ENCODE measurements at regions not wholly inside any gene's neighbourhood (a gene's known extent, or its start where the extent isn't known, plus 50 kb on each side); places are given as distances from the start of the nearest gene placed in this dataset.
"Not testable (repeated sequence)": the region's sequence is repeated elsewhere in the genome, so short reads cannot be mapped to it uniquely, and the experiment has no call there.

- H3K4me3 ChIP-seq = no peak overlapping the region
- H3K27ac ChIP-seq = no peak overlapping the region
- intact Hi-C loops (cut with DNase I) = no loop called here
- H3K4me1 ChIP-seq = no peaks in the 10 kb centered on the region
- no peaks in the 10 kb centered on the region for H3K27me3 ChIP-seq
- DNase-seq (no peak), ATAC-seq (no peak)
- H3K9me3 ChIP-seq = no peaks in the 10 kb centered on the region
- WGBS (ENCODE audit: insufficient coverage, low coverage, low lambda C conversion rate, missing lambda C conversion rate) = 71% methylated on average over 5 of the region's 15 CpGs
- TF ChIP-seq POLR2A (IDR thresholded peaks at IDR 0.05) (no peak), CTCF (IDR thresholded peaks at IDR 0.05) (no peak)
- H3K36me3 ChIP-seq = no peaks in the 10 kb centered on the region
Observed at GRCh38 chr5:171542525-171543140, 123.2 kb downstream of the FGF18 start.

GRCh38 chr5:171543148-171543815 is 123.8 kb downstream of the FGF18 start:
- no peak for DNase-seq
- Histone ChIP-seq H3K4me1 (no peaks in the 10 kb centered on the region), H3K27ac (no peak overlapping the region), H3K36me3 (no peaks in the 10 kb centered on the region), H3K4me3 (no peak overlapping the region), H3K9me3 (no peaks in the 10 kb centered on the region), H3K27me3 (no peaks in the 10 kb centered on the region)
- ATAC-seq = no peak
- intact Hi-C loops (cut with DNase I) = no loop called here
- TF ChIP-seq POLR2A (IDR thresholded peaks at IDR 0.05) (no peak), CTCF (IDR thresholded peaks at IDR 0.05) (no peak)
- 73% methylated on average over 10 of the region's 13 CpGs for WGBS (ENCODE audit: insufficient coverage, low coverage, low lambda C conversion rate, missing lambda C conversion rate)

- DNase-seq = no peak
- TF ChIP-seq POLR2A (IDR thresholded peaks at IDR 0.05) (no peak), CTCF (IDR thresholded peaks at IDR 0.05) (no peak)
- Histone ChIP-seq H3K9me3 (no peaks in the 10 kb centered on the region), H3K4me3 (no peak overlapping the region), H3K27ac (no peak overlapping the region), H3K36me3 (no peaks in the 10 kb centered on the region), H3K27me3 (no peaks in the 10 kb centered on the region), H3K4me1 (no peaks in the 10 kb centered on the region)
- ATAC-seq = no peak
- WGBS (ENCODE audit: insufficient coverage, low coverage, low lambda C conversion rate, missing lambda C conversion rate) = 81% methylated on average over 9 of the region's 17 CpGs
- intact Hi-C loops (cut with DNase I) = no loop called here
Observed at GRCh38 chr5:171544913-171545765, 125.7 kb downstream of the FGF18 start.

DNA sequence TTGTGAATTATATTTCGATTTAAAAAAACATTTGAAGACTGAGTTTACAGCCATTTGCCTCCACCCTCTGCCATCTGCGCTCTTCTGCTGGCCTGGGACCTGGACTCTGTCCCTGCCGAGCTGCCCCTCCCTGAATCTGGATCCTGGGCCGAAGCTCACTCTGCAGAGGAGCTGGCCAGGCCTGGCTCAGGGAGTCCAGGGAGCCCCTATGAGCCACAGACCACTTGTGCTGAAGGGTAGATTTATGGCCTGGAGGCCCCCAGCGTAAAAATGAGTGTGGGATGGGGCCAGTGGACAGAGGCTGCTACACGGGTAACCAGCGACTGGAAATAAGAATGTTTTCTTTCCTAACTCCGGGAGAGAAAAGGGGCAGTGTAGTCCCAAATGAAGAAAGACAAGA is 129.8 kb downstream of the FGF18 start:
- Histone ChIP-seq H3K36me3 (no peaks in the 10 kb centered on the region), H3K27me3 (no peaks in the 10 kb centered on the region), H3K9me3 (no peaks in the 10 kb centered on the region), H3K27ac (no peak overlapping the region), H3K4me1 (no peaks in the 10 kb centered on the region), H3K4me3 (no peak overlapping the region)
- 53% methylated on average over 8 of the region's 8 CpGs for WGBS (ENCODE audit: insufficient coverage, low coverage, low lambda C conversion rate, missing lambda C conversion rate)
- ATAC-seq (no peak), DNase-seq (no peak)
- intact Hi-C loops (cut with DNase I) = no loop called here
- no peak for TF ChIP-seq CTCF (IDR thresholded peaks at IDR 0.05)
- TF ChIP-seq POLR2A (IDR thresholded peaks at IDR 0.05) = no peak

DNA sequence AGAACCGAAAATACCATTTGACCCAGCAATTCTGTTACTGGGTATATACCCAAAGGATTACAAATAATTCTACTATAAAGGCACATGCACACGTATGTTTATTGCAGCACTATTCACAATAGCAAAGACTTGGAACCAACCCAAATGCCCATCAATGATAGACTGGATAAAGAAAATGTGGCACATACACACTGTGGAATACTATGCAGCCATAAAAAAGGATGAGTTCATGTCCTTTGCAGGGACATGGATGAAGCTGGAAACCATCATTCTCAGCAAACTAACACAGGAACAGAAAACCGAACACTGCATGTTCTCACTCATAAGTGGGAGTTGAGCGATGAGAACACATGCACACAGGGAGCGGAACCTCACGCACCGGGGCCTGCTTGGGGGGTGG is 134.4 kb downstream of the FGF18 start:
- H3K4me1 ChIP-seq; H3K36me3 ChIP-seq; ATAC-seq; H3K27me3 ChIP-seq; H3K27ac ChIP-seq; H3K4me3 ChIP-seq; H3K9me3 ChIP-seq; intact Hi-C loops (cut with DNase I); DNase-seq: not testable (repeated sequence)
- 53% methylated on average over 3 of the region's 7 CpGs for WGBS (ENCODE audit: insufficient coverage, low coverage, low lambda C conversion rate, missing lambda C conversion rate)

Measured in right lobe of liver (tissue), 6 donors.